ENCODE measurements at regions not wholly inside any gene's neighbourhood (a gene's known extent, or its start where the extent isn't known, plus 50 kb on each side); places are given as distances from the start of the nearest gene placed in this dataset.

DNA sequence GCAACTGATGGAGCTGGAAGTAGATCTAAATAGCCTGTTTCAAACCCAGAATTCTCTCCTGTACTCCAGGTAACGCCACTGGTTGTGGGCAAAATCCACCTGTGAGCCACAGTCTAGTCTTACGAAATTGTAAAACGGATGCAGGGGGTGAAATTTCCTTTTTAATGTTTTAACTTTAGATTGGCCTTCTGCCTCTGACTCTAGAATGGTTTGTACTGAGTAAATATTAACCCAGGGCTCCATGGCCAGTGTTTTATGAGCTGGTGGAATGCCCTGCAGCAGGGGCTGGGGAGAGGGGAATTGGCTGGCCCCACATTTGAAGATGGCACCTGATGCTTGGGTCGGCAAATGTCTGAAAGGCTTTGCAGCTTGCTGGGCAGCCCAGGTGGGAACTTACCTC, 156.6 kb downstream of the MYCN start:
- no peak for TF ChIP-seq CTCF (IDR thresholded peaks at IDR 0.05)
- no peak for TF ChIP-seq POLR2A (IDR thresholded peaks at IDR 0.05)
